SK-N-SH (cell line): ENCODE measurements at regions not wholly inside any gene's neighbourhood (a gene's known extent, or its start where the extent isn't known, plus 50 kb on each side); places are given as distances from the start of the nearest gene placed in this dataset.

Experiments
- CTCF ChIA-PET: fragments of 300-600, 350-600 bp; formaldehyde crosslinking; extraction: SDS; loops from one replicate; lab custom pipeline; 2021; lab: Yijun Ruan, JAX
- POLR2A ChIA-PET: fragments of 350-600 bp; sonication (Branson Sonifier 250); formaldehyde crosslinking; extraction: SDS; loops from one replicate; lab custom pipeline; 2020; ENCODE audit warnings: antibody characterized with exemption, inconsistent platforms; lab: Yijun Ruan, JAX
- DNase-seq: peaks from one replicate; pipeline ENCODE4 v3.0.0; 2012
- H2AFZ ChIP-seq: fragments of 200-600 bp; sonication (generic); 2 replicates; pipeline ENCODE4 v1.8.1; 2016; ENCODE audit warnings: antibody characterized with exemption, mild to moderate bottlenecking, low read depth
- H3F3A ChIP-seq: fragments of 200-600 bp; sonication (generic); replicated peaks from 2 replicates; pipeline ENCODE3; 2016; ENCODE audit warnings: antibody characterized with exemption, mild to moderate bottlenecking; ENCODE audit not compliant: insufficient read depth
- H3K27ac ChIP-seq, 2 experiments: fragments of 200-500 bp in 1 of 2; fragments of 200-600 bp in 1 of 2; sonication (Bioruptor generic) in 1 of 2; sonication (generic), shearing (Covaris generic) in 1 of 2; 2 replicates each; pipeline versions ENCODE4 v1.5.1 to v1.6.1; 2014 to 2016; ENCODE audit warnings: low read depth in 2 of 2, inconsistent platforms in 1 of 2, low read length in 1 of 2, mild to moderate bottlenecking in 1 of 2, mixed read lengths in 1 of 2
- H3K27me3 ChIP-seq: fragments of 200-600 bp; sonication (generic), shearing (Covaris generic); 2 replicates; pipeline ENCODE4 v1.6.1; 2016; ENCODE audit warnings: mixed run types; ENCODE audit not compliant: insufficient read depth
- H3K36me3 ChIP-seq, 2 experiments: fragments of 200-500 bp in 1 of 2; fragments of 200-600 bp in 1 of 2; sonication (Bioruptor generic) in 1 of 2; sonication (generic) in 1 of 2; replicated peaks in 1 of 2; 2 replicates each; pipeline versions ENCODE3 to v1.5.1; 2014 to 2016; ENCODE audit warnings: low read length in 1 of 2, mild to moderate bottlenecking in 1 of 2; ENCODE audit not compliant: insufficient read depth in 2 of 2, control insufficient read depth in 1 of 2
- H3K4me1 ChIP-seq, 2 experiments: fragments of 200-500 bp in 1 of 2; fragments of 200-600 bp in 1 of 2; sonication (Bioruptor generic) in 1 of 2; sonication (generic), shearing (Covaris generic) in 1 of 2; 2 replicates each; pipeline versions ENCODE4 v1.5.1 to v1.6.1; 2014 to 2016; ENCODE audit warnings: low read depth in 1 of 2, low read length in 1 of 2, mixed run types in 1 of 2; ENCODE audit not compliant: insufficient read depth in 2 of 2, control insufficient read depth in 1 of 2
- H3K4me2 ChIP-seq: fragments of 200-600 bp; sonication (generic), shearing (Covaris generic); 2 replicates; pipeline ENCODE4 v1.6.1; 2017; ENCODE audit warnings: mixed run types
- H3K4me3 ChIP-seq, 2 experiments: fragments of 200-500 bp in 1 of 2; fragments of 200-600 bp in 1 of 2; sonication (Bioruptor generic) in 1 of 2; sonication (generic), shearing (Covaris generic) in 1 of 2; 2 replicates each; pipeline versions ENCODE4 v1.5.1 to v1.8.1; 2014 to 2016; ENCODE audit warnings: low read depth in 2 of 2, inconsistent platforms in 1 of 2, low read length in 1 of 2, mild to moderate bottlenecking in 1 of 2, mixed read lengths in 1 of 2, moderate library complexity in 1 of 2
- H3K79me2 ChIP-seq: fragments of 200-600 bp; sonication (generic); 2 replicates; pipeline ENCODE4 v1.8.1; 2017; ENCODE audit warnings: mild to moderate bottlenecking; ENCODE audit not compliant: insufficient read depth
- H3K9ac ChIP-seq: fragments of 200-600 bp; sonication (generic); 2 replicates; pipeline ENCODE4 v1.6.1; 2017; ENCODE audit warnings: mixed run types
- H3K9me2 ChIP-seq: fragments of 200-600 bp; sonication (generic); 2 replicates; pipeline ENCODE4 v1.6.1; 2017; ENCODE audit warnings: mixed run types
- H3K9me3 ChIP-seq: fragments of 200-600 bp; sonication (generic); 2 replicates; pipeline ENCODE4 v1.6.1; 2017; ENCODE audit warnings: mixed run types, mild to moderate bottlenecking, moderate library complexity
- H4K20me1 ChIP-seq: fragments of 200-600 bp; sonication (generic); 2 replicates; pipeline ENCODE4 v1.6.1; 2017; ENCODE audit warnings: mild to moderate bottlenecking, mixed run types; ENCODE audit not compliant: insufficient read depth
- ELF1 ChIP-seq: IDR thresholded peaks from 2 replicates; pipeline ENCODE4 v1.4.0; 2012
- EZH2phosphoT487 ChIP-seq: fragments of 200-600 bp; sonication (generic); IDR thresholded peaks from 2 replicates; pipeline ENCODE4 v1.6.1; 2017; ENCODE audit warnings: low read depth, mixed run types, mild to moderate bottlenecking, antibody characterized with exemption, moderate library complexity, borderline replicate concordance
- FOSL2 ChIP-seq: IDR thresholded peaks from 2 replicates; pipeline ENCODE4 v1.4.0; 2012; ENCODE audit warnings: low read depth, mild to moderate bottlenecking, moderate library complexity, borderline replicate concordance
- FOXJ3 ChIP-seq: sonication (generic); formaldehyde crosslinking; IDR thresholded peaks from 2 replicates; pipeline ENCODE4 v1.5.1; 2020; ENCODE audit warnings: mild to moderate bottlenecking, missing genetic modification reagents
- GABPA ChIP-seq: IDR thresholded peaks from 2 replicates; pipeline ENCODE4 v1.4.0; 2012; ENCODE audit warnings: low read depth, mild to moderate bottlenecking
- JUND ChIP-seq: IDR thresholded peaks from 2 replicates; pipeline ENCODE4 v1.4.0; 2012
- MEF2A ChIP-seq: IDR thresholded peaks from 2 replicates; pipeline ENCODE4 v1.4.0; 2012; ENCODE audit warnings: low read depth, borderline replicate concordance
- MXI1 ChIP-seq: IDR thresholded peaks from 2 replicates; pipeline ENCODE4 v1.6.1; 2012; ENCODE audit warnings: mild to moderate bottlenecking, low read depth, low read length, improper control_type of control experiment
- NFIC ChIP-seq: IDR thresholded peaks from 2 replicates; pipeline ENCODE4 v1.4.0; 2012; ENCODE audit warnings: borderline replicate concordance
- POLR2AphosphoS5 ChIP-seq: IDR thresholded peaks from 2 replicates; pipeline ENCODE4 v1.6.1; 2012; ENCODE audit warnings: low read depth, low read length
- RAD21 ChIP-seq: IDR thresholded peaks from 2 replicates; pipeline ENCODE4 v1.6.1; 2012; ENCODE audit warnings: mild to moderate bottlenecking, low read length
- RXRA ChIP-seq: IDR thresholded peaks from 2 replicates; pipeline ENCODE4 v1.4.0; 2012; ENCODE audit warnings: low read depth, mild to moderate bottlenecking, borderline replicate concordance
- SMC3 ChIP-seq: IDR thresholded peaks from 2 replicates; pipeline ENCODE4 v1.6.1; 2012; ENCODE audit warnings: low read depth, low read length, improper control_type of control experiment
- TEAD4 ChIP-seq: IDR thresholded peaks from 2 replicates; pipeline ENCODE4 v1.4.0; 2012; ENCODE audit warnings: mild to moderate bottlenecking, borderline replicate concordance; ENCODE audit not compliant: insufficient read depth
- whole genome bisulfite sequencing: methylation state at CpG from one replicate; pipeline ENCODE4 v1.1.6; 2017; ENCODE audit warnings: low lambda C conversion rate; 5-methylcytosine and 5-hydroxymethylcytosine counted together
- TF ChIP-seq, protein P1 (sequence below): fragments of 150-350 bp; IDR thresholded peaks from 2 replicates; pipeline ENCODE4 v1.6.1; 2016; ENCODE audit warnings: mild to moderate bottlenecking, low read depth, low read length
- TF ChIP-seq, protein P2 (sequence below): IDR thresholded peaks from 2 replicates; pipeline ENCODE4; 2012
- TF ChIP-seq, protein P3 (sequence below): IDR thresholded peaks from 2 replicates; pipeline ENCODE4 v1.6.1; 2012; ENCODE audit warnings: mild to moderate bottlenecking, low read depth, low read length, moderate library complexity

GRCh38 chr12:111027431-111027830, 107.1 kb upstream of the MYL2 start:
- POLR2A ChIA-PET: interaction anchor here (0.7 kb wide), 1 partner anchor 221 kb away, joined by 3 read pairs; no protein-coding TSS in a partner anchor
- H3K4me3 ChIP-seq: no peak overlapping the region
- no peak overlapping the region for H3K9ac ChIP-seq
- no peaks in the 10 kb centered on the region for H3K9me2 ChIP-seq
- no peaks in the 10 kb centered on the region; a peak in 2 of 4 replicates for H3K4me1 ChIP-seq
- no peak overlapping the region for H2AFZ ChIP-seq
- H3K9me3 ChIP-seq: no peaks in the 10 kb centered on the region
- H4K20me1 ChIP-seq: no peaks in the 10 kb centered on the region
- H3K4me2 ChIP-seq: no peak overlapping the region
- TF ChIP-seq JUND: no peak
- no peak for TF ChIP-seq RAD21
- TF ChIP-seq MEF2A: no peak
- no peak for TF ChIP-seq RXRA
- TF ChIP-seq, protein P1, sequence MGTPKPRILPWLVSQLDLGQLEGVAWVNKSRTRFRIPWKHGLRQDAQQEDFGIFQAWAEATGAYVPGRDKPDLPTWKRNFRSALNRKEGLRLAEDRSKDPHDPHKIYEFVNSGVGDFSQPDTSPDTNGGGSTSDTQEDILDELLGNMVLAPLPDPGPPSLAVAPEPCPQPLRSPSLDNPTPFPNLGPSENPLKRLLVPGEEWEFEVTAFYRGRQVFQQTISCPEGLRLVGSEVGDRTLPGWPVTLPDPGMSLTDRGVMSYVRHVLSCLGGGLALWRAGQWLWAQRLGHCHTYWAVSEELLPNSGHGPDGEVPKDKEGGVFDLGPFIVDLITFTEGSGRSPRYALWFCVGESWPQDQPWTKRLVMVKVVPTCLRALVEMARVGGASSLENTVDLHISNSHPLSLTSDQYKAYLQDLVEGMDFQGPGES: no peak
- no peak for TF ChIP-seq POLR2AphosphoS5
- TF ChIP-seq EZH2phosphoT487: no peak
- no peak for TF ChIP-seq ELF1
- no peak for TF ChIP-seq MXI1
- no peak for TF ChIP-seq NFIC
- TF ChIP-seq, protein P2, sequence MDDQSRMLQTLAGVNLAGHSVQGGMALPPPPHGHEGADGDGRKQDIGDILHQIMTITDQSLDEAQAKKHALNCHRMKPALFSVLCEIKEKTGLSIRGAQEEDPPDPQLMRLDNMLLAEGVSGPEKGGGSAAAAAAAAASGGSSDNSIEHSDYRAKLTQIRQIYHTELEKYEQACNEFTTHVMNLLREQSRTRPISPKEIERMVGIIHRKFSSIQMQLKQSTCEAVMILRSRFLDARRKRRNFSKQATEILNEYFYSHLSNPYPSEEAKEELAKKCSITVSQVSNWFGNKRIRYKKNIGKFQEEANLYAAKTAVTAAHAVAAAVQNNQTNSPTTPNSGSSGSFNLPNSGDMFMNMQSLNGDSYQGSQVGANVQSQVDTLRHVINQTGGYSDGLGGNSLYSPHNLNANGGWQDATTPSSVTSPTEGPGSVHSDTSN: no peak
- TF ChIP-seq, protein P3, sequence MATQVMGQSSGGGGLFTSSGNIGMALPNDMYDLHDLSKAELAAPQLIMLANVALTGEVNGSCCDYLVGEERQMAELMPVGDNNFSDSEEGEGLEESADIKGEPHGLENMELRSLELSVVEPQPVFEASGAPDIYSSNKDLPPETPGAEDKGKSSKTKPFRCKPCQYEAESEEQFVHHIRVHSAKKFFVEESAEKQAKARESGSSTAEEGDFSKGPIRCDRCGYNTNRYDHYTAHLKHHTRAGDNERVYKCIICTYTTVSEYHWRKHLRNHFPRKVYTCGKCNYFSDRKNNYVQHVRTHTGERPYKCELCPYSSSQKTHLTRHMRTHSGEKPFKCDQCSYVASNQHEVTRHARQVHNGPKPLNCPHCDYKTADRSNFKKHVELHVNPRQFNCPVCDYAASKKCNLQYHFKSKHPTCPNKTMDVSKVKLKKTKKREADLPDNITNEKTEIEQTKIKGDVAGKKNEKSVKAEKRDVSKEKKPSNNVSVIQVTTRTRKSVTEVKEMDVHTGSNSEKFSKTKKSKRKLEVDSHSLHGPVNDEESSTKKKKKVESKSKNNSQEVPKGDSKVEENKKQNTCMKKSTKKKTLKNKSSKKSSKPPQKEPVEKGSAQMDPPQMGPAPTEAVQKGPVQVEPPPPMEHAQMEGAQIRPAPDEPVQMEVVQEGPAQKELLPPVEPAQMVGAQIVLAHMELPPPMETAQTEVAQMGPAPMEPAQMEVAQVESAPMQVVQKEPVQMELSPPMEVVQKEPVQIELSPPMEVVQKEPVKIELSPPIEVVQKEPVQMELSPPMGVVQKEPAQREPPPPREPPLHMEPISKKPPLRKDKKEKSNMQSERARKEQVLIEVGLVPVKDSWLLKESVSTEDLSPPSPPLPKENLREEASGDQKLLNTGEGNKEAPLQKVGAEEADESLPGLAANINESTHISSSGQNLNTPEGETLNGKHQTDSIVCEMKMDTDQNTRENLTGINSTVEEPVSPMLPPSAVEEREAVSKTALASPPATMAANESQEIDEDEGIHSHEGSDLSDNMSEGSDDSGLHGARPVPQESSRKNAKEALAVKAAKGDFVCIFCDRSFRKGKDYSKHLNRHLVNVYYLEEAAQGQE: no peak
- TF ChIP-seq SMC3: no peak
- TF ChIP-seq TEAD4: no peak
- no peak for TF ChIP-seq GABPA
- no peak for TF ChIP-seq FOXJ3 (CRISPR knock-in tag)
- no peak for TF ChIP-seq FOSL2
- TF ChIP-seq, all 33 proteins: peak for 0
- Histone ChIP-seq H3K27ac (no peak overlapping the region), H3K79me2 (no peaks in the 10 kb centered on the region), H3K36me3 (no peaks in the 10 kb centered on the region), H3F3A (no peaks in the 10 kb centered on the region), H3K27me3 (peaks cover 14% of the 10 kb centered on the region)
- no peak for DNase-seq
- CTCF ChIA-PET: interaction anchor here (1.1 to 5.9 kb wide), 7 partner anchors 11 to 282 kb away, joined by 3 to 75 read pairs (median 4); no protein-coding TSS in a partner anchor
- 23% methylated on average over 3 of the region's 3 CpGs for WGBS
